KOPT-K1 (cell line): ENCODE measurements at regions not wholly inside any gene's neighbourhood (a gene's known extent, or its start where the extent isn't known, plus 50 kb on each side); places are given as distances from the start of the nearest gene placed in this dataset.
"Not testable (repeated sequence)": the region's sequence is repeated elsewhere in the genome, so short reads cannot be mapped to it uniquely, and the experiment has no call there.

Experiments
- H3K27ac ChIP-seq: fragments of 200-600 bp; sonication (generic); 2 replicates; pipeline ENCODE4 v1.5.1; 2016; ENCODE audit warnings: antibody characterized with exemption, mild to moderate bottlenecking, low read depth, low read length; ENCODE audit not compliant: poor library complexity, severe bottlenecking
- H3K36me3 ChIP-seq: fragments of 200-600 bp; sonication (generic); 2 replicates; pipeline ENCODE4 v1.5.1; 2017; ENCODE audit warnings: antibody characterized with exemption, mild to moderate bottlenecking, low read length, moderate library complexity; ENCODE audit not compliant: insufficient read depth
- H3K9me3 ChIP-seq: fragments of 200-600 bp; sonication (generic); 2 replicates; pipeline ENCODE4 v1.5.1; 2017; ENCODE audit warnings: antibody characterized with exemption, low read length, mild to moderate bottlenecking; ENCODE audit not compliant: insufficient read depth, poor library complexity, severe bottlenecking

DNA sequence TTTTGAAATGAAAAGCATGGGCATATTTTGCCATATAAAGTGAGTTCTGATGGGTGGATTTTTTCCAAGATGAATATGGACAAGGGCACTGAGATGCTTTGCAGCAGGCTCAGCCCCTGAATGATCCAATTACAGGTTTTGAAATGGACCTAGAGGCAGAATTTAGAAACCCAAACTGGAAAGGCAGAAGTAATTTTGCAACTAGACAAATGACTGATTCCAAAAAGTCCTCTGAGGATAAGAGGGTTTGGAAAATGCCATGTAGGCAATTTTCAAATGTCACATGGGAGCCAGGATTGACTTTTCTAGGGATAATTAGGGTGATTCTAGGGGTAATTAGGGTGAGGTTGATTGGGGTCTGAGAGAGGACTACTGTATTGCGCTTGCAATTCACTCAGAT is 148.9 kb upstream of the ZNF648 start:
- no peaks in the 10 kb centered on the region for H3K9me3 ChIP-seq
- H3K27ac ChIP-seq = no peak overlapping the region
- no peaks in the 10 kb centered on the region for H3K36me3 ChIP-seq

DNA sequence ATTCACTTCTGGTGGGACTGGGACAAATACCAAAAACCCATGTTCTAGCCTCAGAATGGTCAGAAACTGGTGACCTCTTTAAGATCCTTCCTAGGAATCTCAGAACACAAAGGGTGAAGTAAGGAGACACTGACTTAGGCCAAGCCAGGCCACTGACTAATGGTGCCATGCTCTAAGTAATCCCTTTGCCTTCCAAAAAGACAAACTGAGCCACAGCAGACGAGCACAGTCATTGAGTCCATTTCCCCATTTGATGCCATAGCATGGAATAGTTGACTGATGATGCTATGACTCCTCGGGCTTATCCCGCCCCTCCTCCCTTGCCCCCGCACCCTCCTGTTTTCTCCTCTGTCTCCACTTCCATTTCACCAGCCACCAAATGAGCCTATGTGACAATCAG is 145.8 kb upstream of the ZNF648 start:
- Histone ChIP-seq H3K9me3 (no peaks in the 10 kb centered on the region), H3K36me3 (no peaks in the 10 kb centered on the region), H3K27ac (no peak overlapping the region)

DNA sequence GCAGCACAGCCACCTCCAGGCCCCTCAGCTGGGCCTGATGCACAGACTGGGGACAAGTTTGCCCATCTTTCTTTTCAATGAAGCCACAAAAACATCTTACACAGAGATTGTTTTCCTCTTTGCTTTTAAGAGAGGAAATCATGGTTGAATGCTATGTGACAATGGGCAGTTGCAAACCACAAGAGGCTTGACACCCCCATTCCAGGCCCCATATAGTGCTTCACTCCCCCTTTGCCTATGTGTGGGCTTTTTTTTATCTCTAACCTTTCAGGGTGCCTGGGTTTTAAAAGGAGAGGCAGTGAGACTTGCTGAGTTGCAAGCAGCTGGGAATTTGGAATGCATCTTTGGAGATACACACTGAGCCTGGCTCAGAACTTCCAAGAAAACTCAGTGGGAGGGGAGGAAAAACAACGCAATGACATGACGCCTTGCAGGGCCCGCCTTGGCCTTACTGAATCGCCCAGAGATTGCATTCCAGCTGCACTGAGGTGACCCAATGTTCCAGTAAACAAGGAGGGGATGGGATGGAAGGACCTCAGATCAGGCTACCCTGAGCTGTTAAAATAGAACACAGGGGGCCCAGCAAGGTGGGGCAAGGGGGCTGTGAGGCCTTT is 145.2 kb upstream of the ZNF648 start:
- no peak overlapping the region for H3K27ac ChIP-seq
- H3K9me3 ChIP-seq = no peaks in the 10 kb centered on the region
- no peaks in the 10 kb centered on the region for H3K36me3 ChIP-seq

DNA sequence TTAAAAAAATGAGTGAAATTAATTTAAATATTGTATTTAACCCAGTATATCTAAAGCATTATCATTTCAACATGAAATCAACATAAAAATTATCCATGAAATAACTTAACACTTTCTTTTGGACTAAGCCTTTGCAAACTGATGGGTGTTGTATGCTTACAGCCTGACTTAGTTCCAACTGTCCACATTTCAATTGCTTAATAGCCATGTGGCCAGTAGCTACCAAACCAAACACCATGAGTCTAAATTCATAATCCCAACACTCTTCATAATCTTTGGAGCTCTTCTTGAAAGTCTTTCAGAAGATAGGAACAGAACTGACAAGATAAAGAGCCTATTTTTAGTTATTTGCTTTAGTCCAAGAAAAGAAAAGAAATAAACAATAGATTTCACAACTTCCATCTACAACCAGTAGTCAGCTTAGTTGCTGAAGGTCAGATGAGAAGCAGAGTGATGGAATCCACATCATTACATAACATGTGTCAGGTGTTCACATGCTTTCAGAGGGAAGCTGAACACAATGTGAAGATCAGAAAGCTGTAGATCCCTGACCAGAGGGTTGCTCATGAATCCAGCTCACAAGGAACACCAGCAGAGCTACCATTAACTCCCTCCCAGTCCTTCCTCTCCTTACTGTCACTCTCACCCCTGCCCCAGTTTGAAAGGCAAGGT is 144.0 kb upstream of the ZNF648 start:
- Histone ChIP-seq H3K36me3 (no peaks in the 10 kb centered on the region), H3K27ac (no peak overlapping the region), H3K9me3 (no peaks in the 10 kb centered on the region)

DNA sequence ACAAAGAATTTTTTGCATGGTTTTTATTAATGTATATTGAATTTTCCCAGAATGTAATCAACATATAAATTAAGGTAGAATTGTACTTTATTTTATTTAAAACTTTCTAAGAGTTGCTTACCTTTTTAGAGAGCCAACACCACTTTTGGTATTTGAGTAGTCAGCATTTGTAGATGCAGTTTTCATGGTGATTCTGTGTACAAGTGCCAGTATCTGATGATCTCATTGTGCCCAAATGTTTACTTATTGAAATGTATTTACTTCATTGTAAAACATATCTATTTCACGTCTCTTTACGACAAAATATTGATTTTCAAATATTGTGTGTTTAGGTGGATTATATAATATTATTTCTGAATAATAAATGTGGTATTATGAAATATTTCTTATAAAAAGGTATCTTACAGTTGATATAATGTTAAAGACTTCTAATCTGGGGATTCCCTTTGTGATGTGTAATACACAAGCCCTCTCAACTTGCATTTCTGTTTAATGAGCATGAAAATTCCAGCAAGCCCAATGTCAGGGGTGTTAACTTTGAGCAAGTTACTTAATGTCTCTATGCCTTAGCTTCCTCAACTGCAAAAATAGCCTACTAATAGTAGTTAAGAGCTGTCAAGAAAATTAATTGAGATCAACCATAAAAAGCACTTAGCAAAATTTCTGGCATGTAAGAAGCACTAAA is 141.8 kb upstream of the ZNF648 start:
- H3K36me3 ChIP-seq = no peaks in the 10 kb centered on the region
- H3K9me3 ChIP-seq = no peaks in the 10 kb centered on the region
- H3K27ac ChIP-seq = no peak overlapping the region

DNA sequence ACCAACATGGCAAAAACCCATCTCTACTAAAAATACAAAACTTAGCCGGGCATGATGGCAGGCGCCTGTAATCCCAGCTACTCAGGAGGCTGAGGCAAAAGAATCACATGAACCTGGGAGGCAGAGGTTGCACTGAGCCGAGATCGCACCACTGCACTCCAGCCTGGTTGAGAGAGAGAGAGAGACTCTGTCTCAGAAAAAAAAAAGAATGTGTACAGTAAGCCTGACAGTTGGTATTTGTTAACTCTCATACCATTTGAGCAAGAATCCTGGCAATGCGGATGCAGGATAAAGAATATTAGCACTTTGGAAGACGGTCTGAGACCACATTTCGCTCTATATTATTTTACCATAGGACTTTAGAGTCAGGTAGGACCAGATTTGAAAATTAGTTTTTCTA is 140.0 kb upstream of the ZNF648 start:
- H3K36me3 ChIP-seq, H3K27ac ChIP-seq, H3K9me3 ChIP-seq: not testable (repeated sequence)

- H3K27ac ChIP-seq = no peak overlapping the region
- no peaks in the 10 kb centered on the region for H3K9me3 ChIP-seq
- no peaks in the 10 kb centered on the region for H3K36me3 ChIP-seq
These were observed 138.7 kb upstream of the ZNF648 start for GRCh38 chr1:182200025-182200812.

DNA sequence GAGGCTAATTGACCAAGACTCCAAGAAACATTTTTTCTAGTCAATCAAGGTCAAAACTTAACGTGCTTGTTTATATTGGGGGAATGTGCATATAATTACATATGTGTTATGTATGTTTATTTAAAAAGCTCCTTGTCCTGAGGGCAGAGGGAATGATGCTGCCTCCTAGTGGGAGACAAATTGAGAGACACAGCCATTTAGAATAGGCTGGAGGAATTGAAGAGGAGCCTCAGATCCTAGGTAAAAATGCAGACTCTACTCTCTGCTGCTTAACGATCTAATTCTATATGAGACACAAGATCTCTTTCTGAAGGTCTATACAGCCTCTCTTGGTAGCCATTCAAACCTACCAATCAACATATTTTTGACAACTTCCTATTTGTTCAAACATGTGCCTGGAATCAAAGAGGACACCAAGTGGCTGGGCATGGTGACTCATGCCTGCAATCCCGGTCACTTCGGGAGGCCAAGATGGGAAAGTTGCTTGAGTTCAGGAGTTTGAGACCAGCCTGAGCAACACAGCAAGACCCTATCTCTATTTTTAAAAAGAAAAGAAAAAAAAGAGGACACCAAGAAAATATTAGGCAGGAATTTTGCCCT is 136.6 kb upstream of the ZNF648 start:
- Histone ChIP-seq H3K27ac (no peak overlapping the region), H3K36me3 (no peaks in the 10 kb centered on the region), H3K9me3 (no peaks in the 10 kb centered on the region)

- Histone ChIP-seq H3K9me3 (no peaks in the 10 kb centered on the region), H3K27ac (no peak overlapping the region), H3K36me3 (no peaks in the 10 kb centered on the region)
These were observed 135.7 kb upstream of the ZNF648 start for GRCh38 chr1:182196897-182197870.

- H3K27ac ChIP-seq = no peak overlapping the region
- H3K9me3 ChIP-seq = no peaks in the 10 kb centered on the region
- H3K36me3 ChIP-seq = no peaks in the 10 kb centered on the region
These were observed 134.2 kb upstream of the ZNF648 start for GRCh38 chr1:182195733-182196132.

GRCh38 chr1:182193908-182194550 is 132.5 kb upstream of the ZNF648 start:
- H3K27ac ChIP-seq = no peak overlapping the region
- H3K9me3 ChIP-seq = no peaks in the 10 kb centered on the region
- no peaks in the 10 kb centered on the region for H3K36me3 ChIP-seq

DNA sequence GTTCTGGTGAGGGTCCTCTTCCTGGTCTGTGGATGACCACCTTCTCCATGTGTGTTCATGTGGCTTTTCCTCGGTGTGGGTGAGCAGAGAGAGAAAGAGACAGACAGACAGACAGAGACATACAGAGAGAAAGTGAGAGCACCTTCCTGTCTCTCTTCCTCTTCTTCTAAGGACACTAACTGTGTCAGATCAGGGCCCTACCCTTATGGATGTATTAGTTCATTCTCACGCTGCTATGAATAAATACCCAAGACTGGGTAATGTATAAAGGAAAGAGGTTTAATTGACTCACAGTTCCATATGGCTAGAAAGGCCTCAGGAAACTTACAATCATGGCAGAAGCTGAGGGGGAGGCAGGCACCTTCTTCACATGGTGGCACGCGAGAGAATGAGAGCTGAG is 131.5 kb upstream of the ZNF648 start:
- no peaks in the 10 kb centered on the region for H3K36me3 ChIP-seq
- no peaks in the 10 kb centered on the region for H3K9me3 ChIP-seq
- H3K27ac ChIP-seq = no peak overlapping the region

GRCh38 chr1:182192215-182192614 is 130.7 kb upstream of the ZNF648 start:
- H3K36me3 ChIP-seq = no peaks in the 10 kb centered on the region
- H3K9me3 ChIP-seq = no peaks in the 10 kb centered on the region
- H3K27ac ChIP-seq = no peak overlapping the region
